ENCODE measurements at regions not wholly inside any gene's neighbourhood (a gene's known extent, or its start where the extent isn't known, plus 50 kb on each side); places are given as distances from the start of the nearest gene placed in this dataset.

- H2AFZ ChIP-seq (ENCODE audit: control insufficient read depth, low read length), result no peak overlapping the region
- H3K27ac ChIP-seq (ENCODE audit: control insufficient read depth, insufficient read depth, low read length), result no peak overlapping the region
Observed at GRCh38 chr6:93915961-93916360, 496.6 kb upstream of the EPHA7 start.

GRCh38 chr6:93902517-93902916, 483.2 kb upstream of the EPHA7 start:
- H3K4me1 ChIP-seq (ENCODE audit: control insufficient read depth, extremely low read depth, insufficient read depth, low read length), result no peaks in the 10 kb centered on the region
- no peaks in the 10 kb centered on the region for H3K9me3 ChIP-seq (ENCODE audit: control insufficient read depth, low read depth, low read length)
- dilution Hi-C loops (cut with MboI; ENCODE audit: extremely low pct_ligation_motif_present, low sequenced_read_pairs), result no loop called here
- H3K36me3 ChIP-seq (ENCODE audit: control insufficient read depth in 2 of 2, extremely low read depth in 1 of 2, insufficient read depth in 2 of 2, low read length in 2 of 2), result no peaks in the 10 kb centered on the region
- H3K27me3 ChIP-seq (ENCODE audit: control insufficient read depth, extremely low read depth, insufficient read depth, low read length), result no peaks in the 10 kb centered on the region
- FAIRE-seq, result no peak
- DNase-seq (ENCODE audit: low read depth, low spot score), result no peak
- H4K20me1 ChIP-seq (ENCODE audit: control insufficient read depth, extremely low read depth, insufficient read depth, low read length), result no peaks in the 10 kb centered on the region
- no peak overlapping the region for H3K9ac ChIP-seq (ENCODE audit: control insufficient read depth, extremely low read depth, insufficient read depth, low read length)
- no peaks in the 10 kb centered on the region for H3K79me2 ChIP-seq (ENCODE audit: control insufficient read depth, insufficient read depth, low read length)
- no peak overlapping the region for H2AFZ ChIP-seq (ENCODE audit: control insufficient read depth, low read length)
- TF ChIP-seq CTCF (optimal IDR thresholded peaks at IDR 0.05 in 1 of 3, IDR thresholded peaks at IDR 0.05 in 1 of 3, conservative IDR thresholded peaks at IDR 0.05 in 1 of 3; ENCODE audit: extremely low read depth in 1 of 3, insufficient read depth in 2 of 3, low read length in 3 of 3) (no peak), EZH2 (IDR thresholded peaks at IDR 0.05; ENCODE audit: low read length) (no peak)
- H3K4me3 ChIP-seq (ENCODE audit: control insufficient read depth in 2 of 3, extremely low read depth in 1 of 3, insufficient read depth in 2 of 3, low read depth in 1 of 3, low read length in 3 of 3), result no peak overlapping the region
- no peak overlapping the region for H3K27ac ChIP-seq (ENCODE audit: control insufficient read depth, insufficient read depth, low read length)
- H3K9me1 ChIP-seq (ENCODE audit: control insufficient read depth, extremely low read depth, insufficient read depth, low read length), result no peaks in the 10 kb centered on the region
- no peak overlapping the region for H3K4me2 ChIP-seq (ENCODE audit: control insufficient read depth, extremely low read depth, insufficient read depth, low read depth, low read length)

More at GRCh38 chr6:93915961-93916360, 496.6 kb upstream of the EPHA7 start:
- Histone ChIP-seq H3K4me2 (ENCODE audit: control insufficient read depth, extremely low read depth, insufficient read depth, low read depth, low read length) (no peak overlapping the region), H3K9me1 (ENCODE audit: control insufficient read depth, extremely low read depth, insufficient read depth, low read length) (no peaks in the 10 kb centered on the region), H3K9ac (ENCODE audit: control insufficient read depth, extremely low read depth, insufficient read depth, low read length) (no peak overlapping the region), H3K4me1 (ENCODE audit: control insufficient read depth, extremely low read depth, insufficient read depth, low read length) (no peaks in the 10 kb centered on the region), H4K20me1 (ENCODE audit: control insufficient read depth, extremely low read depth, insufficient read depth, low read length) (no peaks in the 10 kb centered on the region), H3K4me3 (ENCODE audit: control insufficient read depth in 2 of 3, extremely low read depth in 1 of 3, insufficient read depth in 2 of 3, low read depth in 1 of 3, low read length in 3 of 3) (no peak overlapping the region), H3K36me3 (ENCODE audit: control insufficient read depth in 2 of 2, extremely low read depth in 1 of 2, insufficient read depth in 2 of 2, low read length in 2 of 2) (no peaks in the 10 kb centered on the region), H3K79me2 (ENCODE audit: control insufficient read depth, insufficient read depth, low read length) (no peaks in the 10 kb centered on the region), H3K27me3 (ENCODE audit: control insufficient read depth, extremely low read depth, insufficient read depth, low read length) (no peaks in the 10 kb centered on the region), H3K9me3 (ENCODE audit: control insufficient read depth, low read depth, low read length) (no peaks in the 10 kb centered on the region)
- TF ChIP-seq EZH2 (IDR thresholded peaks at IDR 0.05; ENCODE audit: low read length) (no peak), CTCF (optimal IDR thresholded peaks at IDR 0.05 in 1 of 3, IDR thresholded peaks at IDR 0.05 in 1 of 3, conservative IDR thresholded peaks at IDR 0.05 in 1 of 3; ENCODE audit: extremely low read depth in 1 of 3, insufficient read depth in 2 of 3, low read length in 3 of 3) (no peak)
- dilution Hi-C loops (cut with MboI; ENCODE audit: extremely low pct_ligation_motif_present, low sequenced_read_pairs), result no loop called here
- no peak for FAIRE-seq
- no peak for DNase-seq (ENCODE audit: low read depth, low spot score)
